ENCODE measurements at regions not wholly inside any gene's neighbourhood (a gene's known extent, or its start where the extent isn't known, plus 50 kb on each side); places are given as distances from the start of the nearest gene placed in this dataset.
"Not testable (repeated sequence)": the region's sequence is repeated elsewhere in the genome, so short reads cannot be mapped to it uniquely, and the experiment has no call there.

- no peak for DNase-seq (ENCODE audit: low read depth in 2 of 3, low spot score in 1 of 3)
These were observed 294.2 kb upstream of the GRIN3A start for GRCh38 chr9:102032614-102033013.

GRCh38 chr9:102000956-102001355 lies 262.5 kb upstream of the GRIN3A start:
- no peak for DNase-seq (ENCODE audit: low read depth in 2 of 3, low spot score in 1 of 3)

- no peak for DNase-seq (ENCODE audit: low read depth in 2 of 3, low spot score in 1 of 3)
These were observed 261.0 kb upstream of the GRIN3A start for GRCh38 chr9:101999441-101999840.

- DNase-seq (ENCODE audit: low read depth in 2 of 3, low spot score in 1 of 3): no peak
These were observed 256.8 kb upstream of the GRIN3A start for GRCh38 chr9:101995231-101995630.

- DNase-seq (ENCODE audit: low read depth in 2 of 3, low spot score in 1 of 3): no peak
These were observed 255.3 kb upstream of the GRIN3A start for GRCh38 chr9:101993771-101994170.

GRCh38 chr9:101991926-101992325 lies 253.5 kb upstream of the GRIN3A start:
- DNase-seq (ENCODE audit: low read depth in 2 of 3, low spot score in 1 of 3): no peak

GRCh38 chr9:101977614-101978210 lies 239.3 kb upstream of the GRIN3A start:
- no peak for DNase-seq (ENCODE audit: low read depth in 2 of 3, low spot score in 1 of 3)

- no peak for DNase-seq (ENCODE audit: low read depth in 2 of 3, low spot score in 1 of 3)
These were observed 232.2 kb upstream of the GRIN3A start for GRCh38 chr9:101970609-101971008.

- DNase-seq (ENCODE audit: low read depth in 2 of 3, low spot score in 1 of 3): no peak
These were observed 229.9 kb upstream of the GRIN3A start for GRCh38 chr9:101968392-101968791.

- DNase-seq (ENCODE audit: low read depth in 2 of 3, low spot score in 1 of 3): no peak
These were observed 228.2 kb upstream of the GRIN3A start for GRCh38 chr9:101966691-101967090.

GRCh38 chr9:101957705-101958104 lies 219.3 kb upstream of the GRIN3A start:
- DNase-seq (ENCODE audit: low read depth in 2 of 3, low spot score in 1 of 3): no peak

- DNase-seq (ENCODE audit: low read depth in 2 of 3, low spot score in 1 of 3): no peak
These were observed 213.2 kb upstream of the GRIN3A start for GRCh38 chr9:101951598-101951997.

- no peak for DNase-seq (ENCODE audit: low read depth in 2 of 3, low spot score in 1 of 3)
These were observed 193.3 kb upstream of the GRIN3A start for GRCh38 chr9:101931756-101932155.

GRCh38 chr9:101930783-101931182 lies 192.3 kb upstream of the GRIN3A start:
- no peak for DNase-seq (ENCODE audit: low read depth in 2 of 3, low spot score in 1 of 3)

- no peak for DNase-seq (ENCODE audit: low read depth in 2 of 3, low spot score in 1 of 3)
These were observed 187.1 kb upstream of the GRIN3A start for GRCh38 chr9:101925498-101925897.

GRCh38 chr9:101923451-101923850 lies 185.0 kb upstream of the GRIN3A start:
- no peak for DNase-seq (ENCODE audit: low read depth in 2 of 3, low spot score in 1 of 3)

- not testable (repeated sequence) for DNase-seq (ENCODE audit: low read depth in 2 of 3, low spot score in 1 of 3)
These were observed 178.5 kb upstream of the GRIN3A start for GRCh38 chr9:101916948-101917347.

- DNase-seq (ENCODE audit: low read depth in 2 of 3, low spot score in 1 of 3): no peak
These were observed 177.0 kb upstream of the GRIN3A start for GRCh38 chr9:101915482-101915881.

GRCh38 chr9:101912698-101913097 lies 174.3 kb upstream of the GRIN3A start:
- no peak for DNase-seq (ENCODE audit: low read depth in 2 of 3, low spot score in 1 of 3)

- no peak for DNase-seq (ENCODE audit: low read depth in 2 of 3, low spot score in 1 of 3)
These were observed 169.0 kb upstream of the GRIN3A start for GRCh38 chr9:101907466-101907865.

GRCh38 chr9:101904845-101905244 lies 166.4 kb upstream of the GRIN3A start:
- DNase-seq (ENCODE audit: low read depth in 2 of 3, low spot score in 1 of 3): no peak

GRCh38 chr9:101902051-101902450 lies 163.6 kb upstream of the GRIN3A start:
- no peak for DNase-seq (ENCODE audit: low read depth in 2 of 3, low spot score in 1 of 3)

GRCh38 chr9:101897196-101897595 lies 158.7 kb upstream of the GRIN3A start:
- no peak for DNase-seq (ENCODE audit: low read depth in 2 of 3, low spot score in 1 of 3)
